HAP-1 (cell line): ENCODE measurements at regions not wholly inside any gene's neighbourhood (a gene's known extent, or its start where the extent isn't known, plus 50 kb on each side); places are given as distances from the start of the nearest gene placed in this dataset.

Experiments used
- DNase-seq, 2 experiments: peaks; one replicate each; pipeline ENCODE4 v3.0.0-alpha.2; 2016 to 2020; ENCODE audit warnings: low spot score in 2 of 2
- H3K27me3 ChIP-seq: fragments of 250-450 bp; sonication (Bioruptor Pico); 2 replicates; pipeline ENCODE4 v1.5.1; 2020; ENCODE audit warnings: low read depth, mild to moderate bottlenecking, moderate library complexity
- H3K36me3 ChIP-seq: fragments of 250-450 bp; sonication (Bioruptor Pico); replicated peaks from 2 replicates; pipeline ENCODE4 v1.5.1; 2020; ENCODE audit warnings: mild to moderate bottlenecking
- H3K4me1 ChIP-seq: fragments of 250-450 bp; sonication (Bioruptor Pico); 2 replicates; pipeline ENCODE4 v1.5.1; 2020; ENCODE audit warnings: mild to moderate bottlenecking
- H3K4me3 ChIP-seq: fragments of 250-450 bp; sonication (Bioruptor Pico); 2 replicates; pipeline ENCODE4 v1.5.1; 2020; ENCODE audit warnings: mild to moderate bottlenecking, moderate library complexity
- H3K9me3 ChIP-seq: fragments of 250-450 bp; sonication (Bioruptor Pico); 2 replicates; pipeline ENCODE4 v1.5.1; 2020; ENCODE audit warnings: mild to moderate bottlenecking, moderate library complexity
- in situ Hi-C: fragments of 300-500 bp; cut with MboI; formaldehyde crosslinking; loops from 3 replicates; pipeline ENCODE4 v1.14.3; 2020; ENCODE audit warnings: low sequenced_read_pairs, inconsistent platforms, mixed read lengths

DNA sequence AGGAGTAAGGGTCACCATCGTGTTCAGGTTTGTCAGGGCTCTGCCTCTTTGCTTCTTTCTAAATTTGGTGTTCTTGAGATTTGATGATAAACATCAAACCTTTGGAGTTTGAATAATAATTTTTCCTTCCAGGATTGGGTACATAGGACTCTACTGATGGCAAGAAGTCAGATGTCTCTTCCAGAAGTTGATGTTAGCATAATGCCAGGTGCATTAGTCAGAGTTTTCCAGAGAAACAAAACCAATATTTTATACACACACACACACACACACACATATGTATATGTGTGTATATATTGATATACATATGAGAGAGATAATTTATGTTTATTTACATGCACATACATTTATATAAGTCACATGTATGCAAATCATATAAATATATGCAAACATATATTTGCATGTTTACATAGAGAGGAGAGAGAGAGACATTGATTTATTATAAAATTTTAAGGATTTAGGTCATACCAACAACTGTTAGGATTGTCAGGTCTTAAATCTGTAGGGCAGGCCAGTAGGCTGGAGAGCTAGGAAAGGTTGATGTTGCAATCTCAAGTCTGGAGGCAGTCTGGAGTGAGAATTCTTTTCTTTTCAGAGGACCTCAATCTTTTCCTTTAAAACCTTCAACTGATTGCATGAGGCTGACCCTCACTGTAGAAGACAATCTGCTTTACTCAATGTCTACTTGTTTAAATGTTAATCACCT, 199.2 kb downstream of the HLX start:
- in situ Hi-C loops, result no loop called here
- Histone ChIP-seq H3K4me3 (no peak overlapping the region), H3K4me1 (no peaks in the 10 kb centered on the region), H3K9me3 (no peaks in the 10 kb centered on the region), H3K27me3 (no peaks in the 10 kb centered on the region), H3K36me3 (no peaks in the 10 kb centered on the region)
- DNase-seq, result no peak

DNA sequence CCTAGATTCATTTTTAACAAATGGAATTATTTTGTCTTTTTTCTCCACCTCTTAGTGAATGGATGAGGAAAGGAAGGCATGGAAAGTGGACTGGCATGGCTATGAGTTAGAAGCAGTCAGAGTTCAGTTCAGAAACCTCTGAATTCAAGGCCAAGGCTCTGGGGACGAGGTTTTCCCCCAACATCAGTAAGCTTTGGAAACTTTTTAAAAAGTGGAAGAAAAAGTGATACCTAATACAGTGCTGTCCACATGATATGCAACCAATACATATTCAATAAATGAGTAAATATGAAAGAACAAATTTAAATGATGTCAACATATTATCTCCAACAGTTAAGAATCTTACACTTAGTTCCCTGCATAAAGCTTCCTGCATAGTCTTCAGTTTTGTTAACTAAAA, 204.7 kb downstream of the HLX start:
- no peaks in the 10 kb centered on the region for H3K36me3 ChIP-seq
- in situ Hi-C loops, result no loop called here
- DNase-seq, result no peak
- no peaks in the 10 kb centered on the region for H3K9me3 ChIP-seq
- H3K4me3 ChIP-seq, result no peak overlapping the region
- H3K4me1 ChIP-seq, result no peaks in the 10 kb centered on the region
- no peaks in the 10 kb centered on the region for H3K27me3 ChIP-seq

DNA sequence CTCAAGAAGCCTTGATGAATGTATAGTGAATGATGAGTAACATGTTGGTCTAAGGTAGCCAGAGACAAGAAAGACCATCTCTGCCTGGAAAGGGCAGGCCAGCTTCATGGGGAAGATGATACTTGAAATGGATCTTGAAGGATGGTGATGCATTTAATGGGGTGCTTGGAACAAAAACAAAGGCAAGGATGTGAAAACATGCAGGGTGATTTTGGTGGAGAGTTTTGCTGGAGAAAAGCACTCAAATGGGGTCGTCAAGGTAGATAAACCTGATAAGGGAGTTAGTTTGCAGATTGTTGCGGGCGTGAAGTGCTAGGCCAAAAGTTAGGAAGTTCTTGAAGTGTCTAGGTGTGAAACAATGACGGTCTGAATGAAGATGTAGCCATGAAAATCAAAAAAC, 205.4 kb downstream of the HLX start:
- DNase-seq, result no peak
- Histone ChIP-seq H3K36me3 (no peaks in the 10 kb centered on the region), H3K27me3 (no peaks in the 10 kb centered on the region), H3K4me1 (no peaks in the 10 kb centered on the region), H3K9me3 (no peaks in the 10 kb centered on the region), H3K4me3 (no peak overlapping the region)
- in situ Hi-C loops, result no loop called here

DNA sequence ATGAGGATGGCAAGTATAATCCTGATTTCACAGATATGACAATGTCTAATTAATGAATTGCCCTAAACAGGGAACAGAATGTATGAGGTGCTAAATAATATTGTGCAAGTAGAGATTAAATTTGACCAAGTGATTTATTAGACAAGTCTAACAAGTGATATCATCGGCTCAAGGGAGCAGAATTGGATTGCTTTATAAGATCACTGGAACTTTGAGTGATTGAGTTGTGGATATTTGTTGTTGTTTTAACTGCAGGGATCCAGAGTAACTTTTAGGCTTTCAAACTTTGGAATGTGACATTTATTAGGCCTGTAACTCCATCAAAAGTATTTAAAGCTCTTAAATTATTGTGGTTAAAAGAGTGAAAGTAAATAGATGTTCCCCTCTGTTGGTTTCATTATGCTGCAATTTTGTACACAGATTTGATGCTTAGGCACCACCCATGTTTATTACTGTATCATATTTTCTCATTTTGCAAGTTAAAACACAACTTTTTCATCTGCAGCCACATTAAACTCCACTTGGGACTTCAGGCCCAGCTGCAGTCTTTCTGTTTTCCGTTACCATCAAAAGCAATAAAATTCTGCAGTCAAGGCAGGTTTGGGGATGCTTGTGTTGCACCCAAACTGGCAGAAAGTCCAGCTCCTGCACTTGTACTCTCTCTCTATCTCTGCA, 206.6 kb downstream of the HLX start:
- DNase-seq, result no peak
- no peaks in the 10 kb centered on the region for H3K36me3 ChIP-seq
- H3K27me3 ChIP-seq, result no peaks in the 10 kb centered on the region
- H3K9me3 ChIP-seq, result no peaks in the 10 kb centered on the region
- no peak overlapping the region for H3K4me3 ChIP-seq
- in situ Hi-C loops, result no loop called here
- H3K4me1 ChIP-seq, result no peaks in the 10 kb centered on the region

DNA sequence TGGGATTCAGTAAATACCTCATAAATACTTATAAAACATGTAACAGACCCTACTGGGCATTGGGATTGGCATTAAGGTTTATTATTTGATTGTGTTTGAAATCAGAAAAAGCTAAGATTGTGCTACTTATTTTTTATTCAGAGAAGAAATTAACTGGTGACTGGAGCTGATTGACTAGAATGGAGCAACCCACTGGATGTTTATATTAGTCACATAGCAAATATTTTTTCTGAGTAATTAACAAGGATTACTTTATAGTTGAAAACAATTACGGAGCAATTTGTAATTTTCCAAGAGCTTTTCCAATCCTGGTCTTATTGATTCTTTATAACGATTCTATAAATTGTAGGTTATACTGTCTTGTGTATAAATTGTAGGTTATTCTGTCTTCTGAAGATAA, 208.7 kb downstream of the HLX start:
- H3K27me3 ChIP-seq, result no peaks in the 10 kb centered on the region
- no peak overlapping the region for H3K4me3 ChIP-seq
- no peak for DNase-seq
- no peaks in the 10 kb centered on the region for H3K9me3 ChIP-seq
- in situ Hi-C loops, result no loop called here
- no peaks in the 10 kb centered on the region for H3K36me3 ChIP-seq
- H3K4me1 ChIP-seq, result no peaks in the 10 kb centered on the region

DNA sequence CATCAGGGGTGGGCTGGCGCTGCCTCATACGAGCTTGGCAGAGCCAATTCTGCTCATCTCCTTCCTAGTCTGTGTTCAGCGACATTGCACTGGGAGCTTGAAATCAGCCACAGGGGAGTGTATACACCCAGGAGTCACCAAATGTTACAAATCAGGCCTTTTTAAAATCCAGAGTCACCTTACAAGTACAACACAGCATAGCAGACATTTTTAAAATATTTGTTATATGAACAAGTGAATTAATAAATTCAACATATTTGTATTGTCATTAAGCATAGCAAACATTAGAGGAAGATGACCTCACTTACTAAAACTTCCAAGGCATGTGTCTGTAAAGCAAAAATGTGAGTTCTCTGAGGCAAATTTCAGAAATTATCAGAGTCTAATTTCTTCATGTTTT, 210.0 kb downstream of the HLX start:
- Histone ChIP-seq H3K9me3 (no peaks in the 10 kb centered on the region), H3K4me3 (no peak overlapping the region), H3K4me1 (no peaks in the 10 kb centered on the region), H3K36me3 (no peaks in the 10 kb centered on the region), H3K27me3 (no peaks in the 10 kb centered on the region)
- in situ Hi-C loops, result no loop called here
- DNase-seq, result no peak

- Histone ChIP-seq H3K4me3 (no peak overlapping the region), H3K9me3 (no peaks in the 10 kb centered on the region), H3K4me1 (no peaks in the 10 kb centered on the region), H3K27me3 (no peaks in the 10 kb centered on the region), H3K36me3 (no peaks in the 10 kb centered on the region)
- in situ Hi-C loops, result no loop called here
- no peak for DNase-seq
These were observed 210.6 kb downstream of the HLX start for GRCh38 chr1:221089803-221090202.

DNA sequence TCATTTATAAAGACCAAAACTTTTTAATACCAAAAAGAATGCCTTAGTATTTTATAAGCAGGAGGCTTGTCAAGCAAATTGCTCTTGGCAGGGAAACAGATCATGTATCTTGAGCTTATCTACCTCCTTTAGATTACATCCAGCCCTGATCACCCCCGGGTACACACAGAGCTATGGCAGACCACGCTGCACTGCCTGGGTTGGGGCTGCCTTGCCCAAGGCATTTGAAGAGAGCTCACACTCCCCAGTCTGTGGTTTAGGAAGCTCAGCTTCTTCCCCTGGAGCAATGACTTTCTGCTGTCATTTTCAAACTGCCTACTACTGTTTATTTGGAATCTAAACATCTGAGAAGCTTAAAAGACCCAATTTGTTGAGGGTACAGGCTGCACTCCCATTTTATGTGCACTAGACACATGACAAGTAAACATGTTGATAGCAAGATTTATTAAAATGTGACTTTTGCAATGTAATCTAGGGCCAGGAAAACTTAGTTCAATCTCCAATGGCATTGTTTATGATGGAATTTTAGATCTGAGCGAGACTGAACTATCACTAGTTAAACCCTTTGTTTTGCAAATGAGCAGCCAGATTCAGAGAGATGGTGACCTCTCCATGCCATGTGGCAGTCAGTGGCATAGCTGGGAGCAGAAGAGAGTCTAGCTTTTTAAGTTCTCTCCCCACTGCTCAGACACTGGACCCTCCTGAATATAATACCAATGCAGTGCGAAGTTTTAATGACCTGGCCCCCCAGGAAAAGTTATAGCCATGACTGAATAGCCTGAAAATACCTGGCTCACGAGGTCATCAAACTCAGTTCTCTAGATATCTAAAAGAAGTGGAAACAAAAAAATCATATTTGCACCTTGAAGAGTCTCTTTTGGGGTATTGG, 214.9 kb downstream of the HLX start:
- H3K4me1 ChIP-seq, result no peaks in the 10 kb centered on the region
- no peaks in the 10 kb centered on the region for H3K27me3 ChIP-seq
- DNase-seq, result no peak
- in situ Hi-C loops, result no loop called here
- no peak overlapping the region for H3K4me3 ChIP-seq
- H3K9me3 ChIP-seq, result no peaks in the 10 kb centered on the region
- H3K36me3 ChIP-seq, result no peaks in the 10 kb centered on the region

DNA sequence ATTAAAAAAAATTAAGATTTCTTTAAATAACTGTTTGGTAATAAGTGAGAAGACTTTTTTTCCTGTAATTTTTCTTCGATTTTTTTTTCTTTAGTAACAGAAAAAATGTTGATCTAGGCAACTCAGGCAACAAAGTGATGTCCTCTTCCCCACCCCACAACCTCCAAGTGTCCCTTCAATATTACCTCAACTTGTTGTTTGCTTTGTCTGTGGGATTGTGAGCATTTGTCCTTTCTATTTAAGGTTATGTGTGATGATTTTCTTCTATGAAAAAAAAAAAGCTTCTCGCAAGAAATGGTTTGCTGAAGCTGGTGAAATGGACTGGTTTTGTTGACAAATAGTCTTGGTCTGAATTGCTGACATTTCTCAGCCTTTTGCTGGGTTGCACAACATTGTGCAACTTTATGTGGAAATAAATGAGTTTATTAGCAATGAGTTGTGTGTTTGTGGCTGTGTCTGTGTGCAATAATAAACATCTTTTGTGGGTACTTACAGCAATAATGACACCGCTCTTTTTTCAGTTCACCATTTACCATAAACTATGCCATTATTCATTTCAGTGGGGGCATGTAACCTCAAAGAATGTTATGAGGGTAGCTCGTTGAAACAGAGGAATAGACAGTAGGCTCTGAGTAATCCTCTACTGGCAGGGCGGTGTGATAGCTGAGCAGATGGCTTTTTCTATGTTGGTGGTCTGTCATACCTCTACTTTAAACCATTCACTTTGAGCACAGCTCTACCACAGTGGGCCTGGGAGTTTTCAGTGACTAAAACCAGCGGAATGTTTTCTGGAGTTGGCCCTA, 218.4 kb downstream of the HLX start:
- Histone ChIP-seq H3K27me3 (no peaks in the 10 kb centered on the region), H3K36me3 (no peaks in the 10 kb centered on the region), H3K4me3 (no peak overlapping the region), H3K9me3 (no peaks in the 10 kb centered on the region), H3K4me1 (no peaks in the 10 kb centered on the region)
- no peak for DNase-seq
- in situ Hi-C loops, result no loop called here

DNA sequence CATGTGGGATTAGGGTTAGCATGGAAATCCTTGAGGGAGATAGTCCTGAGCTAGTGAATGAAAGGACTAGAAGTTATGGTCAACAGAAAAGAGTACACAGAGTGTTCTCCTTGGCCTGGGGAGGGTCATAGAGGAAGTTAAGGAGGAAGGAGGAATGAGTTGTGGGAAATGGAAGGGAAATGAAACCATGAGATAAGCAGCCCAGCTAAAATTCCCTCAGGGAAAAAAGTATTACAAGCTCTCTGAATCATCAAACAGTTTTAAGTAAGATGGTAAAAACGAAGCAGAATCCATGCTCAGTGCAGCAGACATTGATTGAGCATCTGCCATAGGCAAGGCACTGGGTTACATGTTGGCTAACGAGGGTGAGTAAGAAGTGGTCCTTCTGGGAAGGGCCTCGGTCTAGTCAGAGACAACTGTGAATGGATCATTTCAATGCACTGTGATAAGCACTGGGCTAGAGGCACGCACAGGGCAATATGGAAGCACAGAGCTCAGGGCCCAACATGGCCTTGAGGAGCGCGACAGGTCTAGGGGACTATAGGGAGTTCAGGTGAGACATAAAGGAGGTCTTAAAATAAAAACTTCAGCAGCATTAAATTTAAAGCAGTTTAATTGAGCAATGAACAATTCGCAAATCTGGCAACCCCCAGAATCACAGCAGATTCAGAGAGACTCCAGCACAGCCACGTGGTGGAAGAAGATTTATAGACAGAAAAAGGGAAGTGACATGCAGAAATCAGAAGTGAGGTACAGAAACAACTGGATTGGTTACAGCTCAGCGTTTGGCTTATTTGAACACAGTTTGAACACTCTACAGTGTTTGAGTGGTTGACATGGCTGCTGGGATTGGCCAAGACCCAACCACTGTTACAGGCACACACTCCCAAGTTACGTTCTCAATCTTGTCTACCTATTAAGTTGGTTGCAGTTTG, 219.5 kb downstream of the HLX start:
- H3K4me1 ChIP-seq, result no peaks in the 10 kb centered on the region
- H3K36me3 ChIP-seq, result no peaks in the 10 kb centered on the region
- no peak for DNase-seq
- no peaks in the 10 kb centered on the region for H3K27me3 ChIP-seq
- in situ Hi-C loops, result no loop called here
- no peaks in the 10 kb centered on the region for H3K9me3 ChIP-seq
- H3K4me3 ChIP-seq, result no peak overlapping the region

DNA sequence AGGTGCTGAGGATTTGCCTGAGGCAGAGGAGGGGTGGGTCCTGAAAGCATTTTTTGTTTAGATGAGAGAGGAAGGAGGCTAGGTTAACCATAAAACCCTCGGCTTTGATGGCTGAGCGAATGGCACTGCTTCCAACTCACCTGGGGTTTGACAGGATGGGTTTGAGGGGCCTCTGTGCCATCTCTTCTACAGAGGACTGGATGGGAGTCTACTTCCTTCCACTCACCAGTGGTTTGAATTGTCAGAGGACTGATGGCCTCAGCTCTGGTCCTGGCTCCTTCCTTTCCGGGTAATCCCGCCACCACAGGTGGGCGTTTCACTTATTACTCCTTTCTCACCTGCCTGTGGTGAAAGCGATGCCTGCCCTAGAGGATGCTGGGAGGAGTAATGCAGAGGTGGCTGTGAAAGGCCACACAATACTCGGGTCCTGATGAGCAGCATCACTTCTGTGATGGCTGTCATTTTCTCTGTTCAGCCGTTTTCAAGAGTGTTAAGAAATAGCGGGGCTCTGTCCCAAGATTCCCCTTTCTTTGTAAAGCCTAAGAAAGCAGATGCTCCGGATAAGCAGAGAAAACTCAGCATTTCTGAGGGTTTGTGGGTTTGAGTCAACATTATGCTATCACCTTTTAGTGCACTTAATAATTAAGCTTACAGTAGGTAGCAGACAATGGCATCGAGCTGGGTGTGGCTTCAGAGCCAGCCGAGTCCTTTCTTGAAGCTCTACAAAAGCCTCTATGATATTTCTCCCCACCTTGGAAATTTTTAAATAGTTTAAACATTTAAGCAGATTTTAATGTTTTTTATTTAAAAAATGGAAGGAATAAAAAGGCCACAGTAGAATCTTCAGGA, 220.7 kb downstream of the HLX start:
- no peaks in the 10 kb centered on the region for H3K36me3 ChIP-seq
- in situ Hi-C loops, result no loop called here

GRCh38 chr1:221100611-221101010, 221.4 kb downstream of the HLX start:
- no peaks in the 10 kb centered on the region for H3K9me3 ChIP-seq
- no peaks in the 10 kb centered on the region for H3K4me1 ChIP-seq
- in situ Hi-C loops, result no loop called here
- no peak for DNase-seq
- H3K27me3 ChIP-seq, result no peaks in the 10 kb centered on the region
- no peaks in the 10 kb centered on the region for H3K36me3 ChIP-seq
- H3K4me3 ChIP-seq, result no peak overlapping the region

More for the DNA sequence above, 220.7 kb downstream of the HLX start:
- no peaks in the 10 kb centered on the region for H3K27me3 ChIP-seq
- H3K4me3 ChIP-seq, result no peak overlapping the region
- no peaks in the 10 kb centered on the region for H3K4me1 ChIP-seq
- DNase-seq, result no peak
- no peaks in the 10 kb centered on the region for H3K9me3 ChIP-seq
